CD4-positive, alpha-beta T cell treated with Interleukin-1 beta for 1 hour (primary cell): ENCODE measurements at regions not wholly inside any gene's neighbourhood (a gene's known extent, or its start where the extent isn't known, plus 50 kb on each side); places are given as distances from the start of the nearest gene placed in this dataset.
"Not testable (repeated sequence)": the region's sequence is repeated elsewhere in the genome, so short reads cannot be mapped to it uniquely, and the experiment has no call there.

ENCODE experiments used
- DNase-seq, 2 donors: peaks; one replicate each; pipeline ENCODE4 v3.0.0-alpha.2; 2020 to 2022

DNA sequence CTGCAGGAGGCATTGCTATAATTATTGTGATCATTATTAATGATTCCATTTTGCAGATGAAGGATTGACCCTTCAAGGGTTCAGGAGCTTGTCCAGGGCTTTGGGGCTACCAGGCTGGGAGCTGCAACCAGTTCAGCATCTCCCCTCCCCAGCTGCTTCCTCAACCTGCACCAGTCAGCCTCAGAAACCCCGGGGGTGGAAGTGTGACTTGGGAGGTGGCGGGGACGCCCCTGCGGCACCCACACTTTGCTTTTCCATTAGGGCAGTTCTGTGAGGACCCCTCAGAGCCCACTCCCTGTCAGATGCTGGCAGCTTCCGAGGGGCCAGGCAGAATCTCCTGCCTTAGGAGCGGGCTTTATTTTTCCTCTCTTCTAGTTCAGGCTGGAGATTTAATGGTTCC, 85.6 kb downstream of the OLFM1 start:
- DNase-seq, result no peak

GRCh38 chr9:135174248-135174647, 86.8 kb downstream of the OLFM1 start:
- no peak for DNase-seq

GRCh38 chr9:135174981-135175380, 87.5 kb downstream of the OLFM1 start:
- no peak for DNase-seq

- DNase-seq, result no peak
Observed at GRCh38 chr9:135176284-135176683, 88.8 kb downstream of the OLFM1 start.

DNA sequence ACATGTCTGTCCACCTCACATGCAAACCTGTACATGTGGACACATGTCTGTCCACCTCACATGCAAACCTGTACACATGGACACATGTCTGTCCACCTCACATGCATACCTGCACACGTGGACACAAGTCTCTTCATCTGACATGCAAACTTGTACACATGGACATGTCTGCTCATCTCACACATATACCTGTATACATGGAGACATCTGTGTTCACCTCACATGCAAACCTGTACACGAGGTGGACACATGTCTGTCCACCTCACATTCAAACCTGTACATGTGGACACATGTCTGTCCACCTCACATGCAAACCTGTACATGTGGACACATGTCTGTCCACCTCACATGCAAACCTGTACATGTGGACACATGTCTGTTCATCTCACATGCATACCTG, 90.1 kb downstream of the OLFM1 start:
- DNase-seq, result not testable (repeated sequence)

DNA sequence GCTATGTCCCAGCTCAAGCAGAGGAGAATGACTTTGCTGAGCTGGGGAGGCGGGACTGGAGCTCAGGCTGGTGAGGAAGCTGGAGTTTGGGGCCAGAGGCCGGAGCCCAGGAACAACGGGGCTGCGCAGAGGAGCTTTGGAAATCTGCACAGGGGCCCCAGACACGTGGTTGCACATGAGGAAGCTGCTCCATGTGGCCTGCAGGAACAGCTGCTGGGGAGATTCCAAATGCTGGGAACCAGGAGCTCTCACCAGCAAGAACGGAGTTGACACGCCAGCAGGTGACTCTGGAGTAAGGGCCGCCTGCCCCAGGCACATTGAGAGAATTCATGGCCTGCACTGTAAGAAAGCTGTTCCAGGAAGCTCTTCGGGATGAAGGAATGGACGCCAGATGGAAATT, 91.0 kb downstream of the OLFM1 start:
- no peak for DNase-seq

- no peak for DNase-seq
Observed at GRCh38 chr9:135179041-135179440, 91.6 kb downstream of the OLFM1 start.

DNA sequence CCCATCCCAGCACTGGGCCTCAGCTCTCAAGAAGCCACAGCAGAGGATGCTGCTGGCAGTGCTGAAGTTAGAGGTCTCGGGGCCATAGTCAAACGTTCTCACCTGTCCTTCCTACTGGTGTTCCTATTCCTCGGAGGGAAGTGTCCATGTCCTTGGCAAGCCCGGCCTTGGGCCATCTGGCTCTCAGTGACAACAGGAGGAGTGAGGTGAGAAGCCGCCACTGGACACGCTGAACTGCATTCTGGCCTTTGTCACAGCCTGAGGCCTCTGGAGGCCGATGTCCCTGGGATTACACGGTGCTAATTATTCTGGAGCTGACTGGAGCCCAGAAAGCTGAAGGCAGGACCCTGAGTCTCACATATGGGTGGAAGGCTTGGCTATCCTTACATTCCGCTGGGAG, 92.5 kb downstream of the OLFM1 start:
- no peak for DNase-seq

DNA sequence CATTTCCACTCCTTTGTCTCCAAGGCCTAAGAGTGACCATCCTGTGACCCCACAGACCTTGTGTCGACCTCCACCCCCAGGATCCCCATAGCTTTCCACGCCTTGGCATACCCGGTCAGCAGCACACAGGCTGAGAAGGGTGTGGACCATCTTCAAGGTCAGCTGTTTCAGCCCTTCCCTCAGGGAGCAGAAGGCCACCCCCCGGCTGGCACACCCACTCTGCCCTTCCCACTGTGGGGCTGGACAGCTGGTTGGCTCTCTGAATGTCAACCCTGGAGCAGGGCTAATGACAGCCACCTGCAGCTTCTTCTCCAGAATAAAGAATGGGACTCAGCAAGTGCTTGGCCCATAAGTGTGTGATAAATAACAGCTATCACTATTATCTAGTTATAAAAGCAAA, 93.1 kb downstream of the OLFM1 start:
- no peak for DNase-seq

DNA sequence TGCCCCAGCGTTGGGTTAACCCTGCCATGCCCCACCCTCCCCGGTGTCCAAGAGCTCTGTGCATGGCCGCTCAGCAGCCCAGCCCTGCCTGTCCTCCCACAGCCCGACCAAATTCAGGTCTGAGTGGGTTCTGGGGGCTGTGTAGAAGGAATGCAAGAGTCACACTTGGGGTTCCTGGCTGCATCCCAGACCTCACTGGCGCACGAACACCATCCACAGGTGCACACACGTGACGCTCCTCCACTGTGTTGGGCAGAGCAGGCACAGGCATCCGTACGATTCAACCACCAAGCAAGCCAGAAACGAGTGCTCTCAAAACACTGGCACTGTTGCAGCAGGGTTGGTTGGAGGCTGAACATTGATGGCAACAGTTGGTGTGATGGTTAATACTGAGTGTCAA, 93.9 kb downstream of the OLFM1 start:
- no peak for DNase-seq

GRCh38 chr9:135181841-135182240, 94.4 kb downstream of the OLFM1 start:
- not testable (repeated sequence) for DNase-seq

GRCh38 chr9:135183069-135183468, 95.6 kb downstream of the OLFM1 start:
- DNase-seq, result no peak

DNA sequence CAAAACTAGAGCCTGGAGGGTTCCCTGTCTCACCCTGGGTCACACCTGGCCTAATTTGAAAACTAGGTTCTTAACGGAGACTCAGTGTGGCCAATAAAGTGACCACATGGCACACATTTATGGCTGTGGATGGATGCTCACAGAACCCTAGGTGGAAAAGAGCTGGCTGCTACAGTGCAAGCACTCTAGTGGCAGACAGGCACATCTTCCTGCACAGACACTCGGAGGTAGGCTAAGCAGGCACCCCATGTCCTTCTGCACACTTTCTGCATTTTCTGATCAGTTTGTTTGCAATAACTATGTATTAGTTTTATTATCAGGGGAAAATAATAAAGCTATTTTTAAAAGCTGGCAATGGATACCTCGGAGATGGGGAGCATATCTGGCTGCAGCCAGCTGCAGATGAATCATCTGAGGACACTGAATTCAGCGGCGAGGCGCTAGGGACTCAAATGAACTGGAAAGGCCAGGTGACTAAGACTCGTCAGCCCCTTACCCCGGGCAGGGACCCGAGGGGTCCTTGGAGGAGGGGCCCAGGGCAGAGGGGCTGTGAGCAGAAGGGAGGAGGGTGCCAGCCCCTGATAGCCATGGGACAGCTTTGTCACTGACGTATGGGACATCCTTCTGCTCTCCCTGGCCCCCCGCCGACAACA, 96.2 kb downstream of the OLFM1 start:
- no peak for DNase-seq

GRCh38 chr9:135184181-135185053, 96.9 kb downstream of the OLFM1 start:
- no peak for DNase-seq

GRCh38 chr9:135185060-135185459, 97.6 kb downstream of the OLFM1 start:
- DNase-seq, result no peak

GRCh38 chr9:135186248-135187164, 99.0 kb downstream of the OLFM1 start:
- DNase-seq, result no peak

DNA sequence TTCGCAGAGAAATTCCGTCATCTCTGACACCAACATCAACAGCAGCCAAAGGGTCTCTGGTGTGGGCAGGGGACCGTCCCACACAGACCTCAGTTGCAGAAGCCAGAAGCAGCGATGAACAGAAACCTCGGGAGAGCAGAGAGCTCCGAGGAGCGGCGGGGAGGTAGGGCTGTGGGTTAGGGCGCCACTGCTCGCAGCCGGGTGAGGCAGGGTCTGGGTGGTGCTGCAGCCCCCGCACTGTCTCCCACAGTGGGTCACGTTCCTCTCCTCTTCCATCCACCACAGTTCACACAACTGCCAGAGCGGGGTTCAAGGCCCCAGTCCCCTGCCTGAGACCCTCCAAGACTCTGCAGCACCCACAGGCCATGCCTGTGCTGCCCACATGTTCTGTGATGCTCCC, 99.9 kb downstream of the OLFM1 start:
- DNase-seq, result no peak

DNA sequence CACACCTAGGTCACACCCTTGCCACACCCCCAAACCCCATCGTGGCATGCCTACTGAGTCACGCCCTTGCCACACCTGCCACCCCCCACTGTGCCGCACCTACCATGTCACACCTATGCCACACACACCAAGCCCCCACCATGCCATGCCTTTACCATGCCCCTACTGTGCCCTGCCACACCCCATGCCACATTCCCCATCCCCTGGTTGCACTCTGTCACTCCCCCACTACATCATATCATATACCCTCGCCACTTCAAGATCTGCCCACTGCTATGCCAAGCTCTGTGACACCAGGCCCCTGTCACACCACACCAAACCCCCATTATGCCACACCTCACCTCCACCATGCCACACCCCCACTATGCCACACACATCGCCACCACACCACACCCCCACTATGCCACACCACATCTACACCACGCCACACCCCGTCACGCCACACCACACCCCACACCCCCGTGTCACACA, 101.2 kb downstream of the OLFM1 start:
- no peak for DNase-seq

- no peak for DNase-seq
Observed at GRCh38 chr9:135189497-135189896, 102.0 kb downstream of the OLFM1 start.

DNA sequence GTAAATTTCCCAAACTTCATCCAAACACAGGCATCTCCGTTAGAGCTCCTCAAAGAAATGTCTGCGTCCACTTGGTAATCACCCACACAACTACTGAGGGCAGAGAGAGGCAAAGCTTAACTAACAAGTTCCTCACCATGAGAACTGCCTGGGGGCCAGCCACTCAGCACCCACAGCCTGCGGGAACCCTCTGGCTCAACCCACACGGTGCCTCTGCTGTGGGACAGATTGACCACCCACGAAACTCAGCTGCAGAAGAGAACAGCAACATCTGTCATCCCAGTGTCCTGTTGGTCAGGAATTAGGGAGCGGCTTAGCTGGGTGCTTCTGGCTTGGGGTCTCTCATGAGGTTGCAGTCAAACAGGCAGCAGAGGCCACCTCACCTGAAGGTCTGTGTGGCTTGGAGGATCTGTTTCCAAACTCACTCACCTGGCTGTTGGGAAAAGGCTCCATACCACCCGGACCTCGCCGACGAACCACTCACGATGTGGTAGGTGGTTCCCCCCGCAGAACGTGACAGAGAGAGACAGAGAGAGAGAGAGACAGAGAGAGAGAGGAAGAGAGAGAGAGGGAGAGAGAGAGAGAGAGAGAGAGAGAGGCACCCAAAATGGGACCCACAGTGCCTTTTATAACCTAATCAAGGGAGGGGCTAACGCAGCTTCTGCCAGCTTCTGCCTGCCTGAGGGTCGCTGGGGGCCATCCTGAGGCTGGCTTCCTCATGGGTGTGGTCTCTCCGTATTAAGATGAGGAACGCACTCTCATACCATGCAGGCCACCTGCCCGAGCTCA, 103.5 kb downstream of the OLFM1 start:
- no peak for DNase-seq

DNA sequence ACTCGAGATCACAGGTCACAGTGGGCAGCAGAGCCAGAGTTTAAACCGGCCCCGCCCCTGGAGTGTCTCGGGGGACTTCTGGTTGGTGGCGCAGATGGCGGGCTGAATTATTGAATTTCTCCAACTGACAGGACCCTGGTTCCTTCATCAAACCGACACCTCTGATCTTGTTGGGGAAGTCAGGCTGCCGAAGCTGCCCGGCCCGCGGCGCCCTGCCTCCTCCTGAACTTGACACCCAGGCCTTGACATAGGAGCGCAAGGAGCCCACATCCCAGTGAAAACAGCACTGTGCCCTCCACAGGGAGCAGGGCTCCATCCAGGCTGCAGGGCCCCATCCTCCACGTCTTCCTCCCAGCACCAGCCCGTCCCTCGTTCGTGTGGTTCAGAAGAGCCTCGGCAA, 105.2 kb downstream of the OLFM1 start:
- no peak for DNase-seq

GRCh38 chr9:135195975-135196374, 108.5 kb downstream of the OLFM1 start:
- DNase-seq, result not testable (repeated sequence)
